HepG2 (cell line): ENCODE measurements at regions not wholly inside any gene's neighbourhood (a gene's known extent, or its start where the extent isn't known, plus 50 kb on each side); places are given as distances from the start of the nearest gene placed in this dataset.

ENCODE experiments used
- ATAC-seq: fragments of 200-7000 bp; cut with Tn5 transposase; 3 replicates; pipeline ENCODE4 v1.9.1; 2020; ENCODE audit warnings: mild to moderate bottlenecking, moderate library complexity
- BruUV-seq: library from RNA; stranded (reverse); fragments of 400-500 nt; replicated peaks from 2 replicates; lab custom pipeline; 2021; lab: Mats Ljungman, UMichigan
- CTCF ChIA-PET: fragments of 300-600 bp; formaldehyde crosslinking; extraction: SDS; loops from one replicate; lab custom pipeline; 2021; ENCODE audit warnings: low total read pairs, inconsistent platforms, low intra/inter-chr PET ratio; lab: Yijun Ruan, JAX
- POLR2A ChIA-PET: fragments of 350-600 bp; sonication (Branson Sonifier 250); formaldehyde crosslinking; loops from one replicate; lab custom pipeline; 2020; ENCODE audit warnings: antibody characterized with exemption, inconsistent platforms; lab: Yijun Ruan, JAX
- DNase-seq: peaks from one replicate; pipeline ENCODE4 v3.0.0-alpha.2; 2015; ENCODE audit warnings: low spot score
- FAIRE-seq: peaks from 3 replicates; lab custom pipeline; 2011; peaks lifted over from hg19 to GRCh38; lab: Jason Lieb, UNC
- H2AFZ ChIP-seq: one replicate; pipeline ENCODE4 v1.6.1; 2011; ENCODE audit warnings: low read length, inconsistent platforms
- H3K27ac ChIP-seq: fragments of 300-600 bp; 3 replicates; pipeline ENCODE4 v1.8.0; 2011; ENCODE audit warnings: mixed run types, mild to moderate bottlenecking, mixed read lengths, low read length, inconsistent platforms; ENCODE audit not compliant: insufficient read depth; ENCODE audit errors: extremely low read length
- H3K27me3 ChIP-seq, 2 experiments: fragments of 200-600 bp in 1 of 2; 2 replicates in 1 of 2; 3 replicates in 1 of 2; pipeline versions ENCODE4 v1.6.0 to v1.8.0; 2011; ENCODE audit warnings: low read length in 2 of 2, mild to moderate bottlenecking in 2 of 2, moderate library complexity in 2 of 2, inconsistent platforms in 1 of 2; ENCODE audit not compliant: insufficient read depth in 2 of 2, control insufficient read depth in 1 of 2
- H3K36me3 ChIP-seq, 2 experiments: fragments of 200-600 bp in 1 of 2; replicated peaks in 1 of 2; 2 replicates in 1 of 2; 3 replicates in 1 of 2; pipeline versions ENCODE4 v1.5.1 to v1.8.0; 2011; ENCODE audit warnings: low read length in 2 of 2, inconsistent platforms in 1 of 2; ENCODE audit not compliant: insufficient read depth in 2 of 2, control insufficient read depth in 1 of 2
- H3K4me1 ChIP-seq: 2 replicates; pipeline ENCODE4 v1.5.1; 2012; ENCODE audit warnings: low read length, inconsistent platforms; ENCODE audit not compliant: insufficient read depth
- H3K4me2 ChIP-seq: 2 replicates; pipeline ENCODE4 v1.6.0; 2011; ENCODE audit warnings: low read depth, low read length, inconsistent platforms
- H3K4me3 ChIP-seq, 3 experiments: fragments of 200-600 bp in 1 of 3; sonication (generic), shearing (Covaris generic) in 1 of 3; replicated peaks in 1 of 3; 2 replicates each; pipeline ENCODE4 v1.5.1; 2011 to 2016; ENCODE audit warnings: low read length in 3 of 3, inconsistent platforms in 2 of 3, low read depth in 2 of 3, mild to moderate bottlenecking in 2 of 3, control low read depth in 1 of 3, mixed read lengths in 1 of 3; ENCODE audit not compliant: insufficient read depth in 1 of 3
- H3K79me2 ChIP-seq: one replicate; pipeline ENCODE4 v1.6.1; 2011; ENCODE audit warnings: low read length, inconsistent platforms; ENCODE audit not compliant: insufficient read depth
- H3K9ac ChIP-seq: 2 replicates; pipeline ENCODE4 v1.6.0; 2011; ENCODE audit warnings: mild to moderate bottlenecking, low read depth, low read length, inconsistent platforms; ENCODE audit not compliant: insufficient read depth
- H3K9me3 ChIP-seq: 2 replicates; pipeline ENCODE4 v1.5.1; 2012; ENCODE audit warnings: mild to moderate bottlenecking, low read length
- H4K20me1 ChIP-seq: 2 replicates; pipeline ENCODE4 v1.6.0; 2011; ENCODE audit warnings: inconsistent platforms, mild to moderate bottlenecking, low read length, moderate library complexity; ENCODE audit not compliant: insufficient read depth
- ZNF12 ChIP-seq: sonication (generic); formaldehyde crosslinking; IDR thresholded peaks from 2 replicates; pipeline ENCODE4 v1.5.0; 2020; ENCODE audit warnings: missing genetic modification reagents
- WGBS: methylation state at CpG from one replicate; pipeline ENCODE4 v1.1.6; 2017; ENCODE audit warnings: low lambda C conversion rate; 5-methylcytosine and 5-hydroxymethylcytosine counted together
- in situ Hi-C: cut with HindIII; loops from 2 replicates; pipeline ENCODE4 v1.10.0; 2017; ENCODE audit warnings: low pct_unique_long_range_greater_than_20kb; ENCODE audit not compliant: extremely low pct_ligation_motif_present
- intact Hi-C: fragments of 100-400 bp; cut with micrococcal nuclease; formaldehyde crosslinking; loops from one replicate; pipeline ENCODE4 v1.10.0; 2022; ENCODE audit not compliant: unreplicated experiment
- TF ChIP-seq, protein P1 (sequence below): sonication (generic); formaldehyde crosslinking; IDR thresholded peaks from 2 replicates; pipeline ENCODE4 v1.4.0; 2020; ENCODE audit warnings: mild to moderate bottlenecking, missing genetic modification reagents
- TF ChIP-seq, protein P2 (sequence below): sonication (generic); formaldehyde crosslinking; IDR thresholded peaks from 2 replicates; pipeline ENCODE4 v1.9.0; 2021; ENCODE audit warnings: missing genetic modification reagents, borderline replicate concordance

DNA sequence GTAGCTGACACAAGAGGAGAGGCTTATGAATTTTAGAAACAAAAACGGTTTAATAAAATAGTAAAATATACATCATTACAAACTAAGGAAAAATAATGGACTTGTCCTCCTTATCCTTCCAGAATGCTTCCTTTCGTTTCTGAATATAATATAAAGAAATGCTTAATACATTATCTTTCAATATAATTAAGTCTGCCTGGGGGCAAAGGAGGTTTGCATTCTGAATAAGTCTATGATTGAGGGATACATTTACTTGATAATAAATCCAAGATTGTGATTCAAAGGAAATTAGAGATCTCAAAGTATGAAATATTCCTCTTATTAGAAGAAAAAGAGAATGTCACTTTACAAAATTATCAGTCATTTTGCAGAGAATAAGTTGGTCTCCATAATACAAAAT, 386.5 kb downstream of the SPATA31D1 start (continued):
- TF ChIP-seq, protein P1, sequence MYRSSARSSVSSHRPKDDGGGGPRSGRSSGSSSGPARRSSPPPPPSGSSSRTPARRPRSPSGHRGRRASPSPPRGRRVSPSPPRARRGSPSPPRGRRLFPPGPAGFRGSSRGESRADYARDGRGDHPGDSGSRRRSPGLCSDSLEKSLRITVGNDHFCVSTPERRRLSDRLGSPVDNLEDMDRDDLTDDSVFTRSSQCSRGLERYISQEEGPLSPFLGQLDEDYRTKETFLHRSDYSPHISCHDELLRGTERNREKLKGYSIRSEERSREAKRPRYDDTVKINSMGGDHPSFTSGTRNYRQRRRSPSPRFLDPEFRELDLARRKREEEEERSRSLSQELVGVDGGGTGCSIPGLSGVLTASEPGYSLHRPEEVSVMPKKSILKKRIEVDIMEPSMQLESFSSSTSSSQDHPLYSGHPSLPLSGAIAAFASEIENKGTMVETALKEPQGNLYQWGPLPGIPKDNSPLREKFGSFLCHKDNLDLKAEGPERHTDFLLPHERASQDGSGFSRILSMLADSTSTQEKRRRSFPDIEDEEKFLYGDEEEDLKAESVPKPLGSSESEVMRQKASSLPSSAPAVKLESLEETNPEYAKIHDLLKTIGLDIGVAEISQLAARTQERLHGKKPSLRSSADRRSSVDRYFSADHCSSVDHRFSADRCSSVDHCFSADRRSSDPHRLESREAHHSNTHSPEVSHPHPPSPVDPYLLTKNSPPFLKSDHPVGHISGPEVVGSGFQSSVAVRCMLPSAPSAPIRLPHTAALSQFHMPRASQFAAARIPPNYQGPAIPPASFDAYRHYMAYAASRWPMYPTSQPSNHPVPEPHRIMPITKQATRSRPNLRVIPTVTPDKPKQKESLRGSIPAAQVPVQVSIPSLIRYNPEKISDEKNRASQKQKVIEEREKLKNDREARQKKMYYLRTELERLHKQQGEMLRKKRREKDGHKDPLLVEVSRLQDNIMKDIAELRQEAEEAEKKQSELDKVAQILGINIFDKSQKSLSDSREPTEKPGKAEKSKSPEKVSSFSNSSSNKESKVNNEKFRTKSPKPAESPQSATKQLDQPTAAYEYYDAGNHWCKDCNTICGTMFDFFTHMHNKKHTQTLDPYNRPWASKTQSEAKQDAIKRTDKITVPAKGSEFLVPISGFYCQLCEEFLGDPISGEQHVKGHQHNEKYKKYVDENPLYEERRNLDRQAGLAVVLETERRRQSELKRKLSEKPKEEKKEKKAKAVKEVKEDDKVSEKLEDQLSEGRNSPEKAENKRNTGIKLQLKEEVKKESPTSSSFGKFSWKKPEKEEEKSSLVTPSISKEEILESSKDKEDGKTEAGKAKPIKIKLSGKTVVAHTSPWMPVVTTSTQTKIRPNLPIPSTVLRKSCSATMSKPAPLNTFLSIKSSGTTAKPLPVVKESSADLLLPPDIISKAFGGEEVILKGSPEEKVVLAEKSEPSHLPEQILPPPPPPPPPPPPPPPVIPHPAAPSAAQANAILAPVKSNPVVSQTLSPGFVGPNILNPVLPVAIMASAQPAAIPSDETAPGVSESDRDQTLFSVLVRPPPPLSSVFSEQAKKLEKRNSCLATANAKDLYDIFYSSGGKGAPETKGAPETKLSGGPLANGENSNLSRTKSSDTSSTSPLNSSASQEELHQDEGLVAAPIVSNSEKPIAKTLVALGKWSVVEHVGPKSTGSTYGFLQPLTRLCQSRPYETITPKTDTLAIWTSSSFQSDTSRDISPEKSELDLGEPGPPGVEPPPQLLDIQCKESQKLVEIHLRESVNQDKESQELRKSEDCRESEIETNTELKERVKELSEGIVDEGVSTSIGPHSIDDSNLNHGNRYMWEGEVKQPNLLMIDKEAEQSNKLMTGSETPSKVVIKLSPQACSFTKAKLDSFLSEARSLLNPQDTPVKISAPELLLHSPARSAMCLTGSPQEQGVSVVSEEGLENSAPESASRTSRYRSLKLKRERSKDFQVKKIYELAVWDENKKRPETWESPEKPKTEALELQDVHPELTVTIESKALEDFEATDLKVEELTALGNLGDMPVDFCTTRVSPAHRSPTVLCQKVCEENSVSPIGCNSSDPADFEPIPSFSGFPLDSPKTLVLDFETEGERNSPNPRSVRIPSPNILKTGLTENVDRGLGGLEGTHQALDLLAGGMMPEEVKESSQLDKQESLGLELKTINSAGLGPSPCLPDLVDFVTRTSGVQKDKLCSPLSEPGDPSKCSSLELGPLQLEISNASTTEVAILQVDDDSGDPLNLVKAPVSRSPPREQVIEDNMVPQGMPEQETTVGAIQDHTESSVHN (CRISPR knock-in tag), result no peak

DNA sequence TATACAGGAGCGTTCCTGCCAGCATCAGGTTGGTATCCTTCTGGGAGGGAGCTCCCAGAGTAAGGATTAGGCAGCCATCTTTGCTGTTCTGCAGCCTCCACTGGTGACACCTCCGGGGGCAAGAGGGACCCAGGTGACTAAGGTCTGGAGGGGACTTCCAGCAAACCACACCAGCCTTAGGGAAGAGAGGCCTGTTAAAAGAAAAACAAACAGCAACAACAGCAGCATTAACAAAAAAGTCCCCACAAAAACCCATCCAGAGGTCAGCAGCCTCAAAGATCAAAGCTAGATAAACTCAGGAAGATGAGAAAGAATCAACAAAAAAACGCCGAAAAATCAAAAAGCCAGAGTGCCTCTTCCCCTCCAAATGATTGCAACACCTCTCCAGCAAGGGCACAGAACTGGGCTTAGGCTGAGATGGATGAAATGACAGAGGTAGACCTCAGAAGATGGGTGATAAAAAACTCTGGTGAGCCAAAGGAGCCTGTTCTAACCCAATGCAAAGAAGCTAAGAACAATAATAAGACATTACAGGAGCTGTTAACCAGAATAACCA, 388.2 kb downstream of the SPATA31D1 start:
- H3K9me3 ChIP-seq, result no peaks in the 10 kb centered on the region
- ChIA-PET CTCF (no interaction called here), POLR2A (no interaction called here)
- H3K9ac ChIP-seq, result no peak overlapping the region
- no peaks in the 10 kb centered on the region for H3K36me3 ChIP-seq
- no peak overlapping the region for H2AFZ ChIP-seq
- BruUV-seq, result no TSS peak
- FAIRE-seq (no peak), ATAC-seq (no peak), DNase-seq (no peak)
- H3K79me2 ChIP-seq, result no peaks in the 10 kb centered on the region
- no peaks in the 10 kb centered on the region for H3K4me1 ChIP-seq
- H3K27ac ChIP-seq, result no peak overlapping the region
- 21% methylated on average over 4 of the region's 4 CpGs for WGBS
- no peak overlapping the region for H3K4me2 ChIP-seq
- in situ Hi-C loops, result no loop called here
- H3K27me3 ChIP-seq, result no peaks in the 10 kb centered on the region
- intact Hi-C loops, result no loop called here
- no peak overlapping the region for H3K4me3 ChIP-seq
- TF ChIP-seq, protein P2, sequence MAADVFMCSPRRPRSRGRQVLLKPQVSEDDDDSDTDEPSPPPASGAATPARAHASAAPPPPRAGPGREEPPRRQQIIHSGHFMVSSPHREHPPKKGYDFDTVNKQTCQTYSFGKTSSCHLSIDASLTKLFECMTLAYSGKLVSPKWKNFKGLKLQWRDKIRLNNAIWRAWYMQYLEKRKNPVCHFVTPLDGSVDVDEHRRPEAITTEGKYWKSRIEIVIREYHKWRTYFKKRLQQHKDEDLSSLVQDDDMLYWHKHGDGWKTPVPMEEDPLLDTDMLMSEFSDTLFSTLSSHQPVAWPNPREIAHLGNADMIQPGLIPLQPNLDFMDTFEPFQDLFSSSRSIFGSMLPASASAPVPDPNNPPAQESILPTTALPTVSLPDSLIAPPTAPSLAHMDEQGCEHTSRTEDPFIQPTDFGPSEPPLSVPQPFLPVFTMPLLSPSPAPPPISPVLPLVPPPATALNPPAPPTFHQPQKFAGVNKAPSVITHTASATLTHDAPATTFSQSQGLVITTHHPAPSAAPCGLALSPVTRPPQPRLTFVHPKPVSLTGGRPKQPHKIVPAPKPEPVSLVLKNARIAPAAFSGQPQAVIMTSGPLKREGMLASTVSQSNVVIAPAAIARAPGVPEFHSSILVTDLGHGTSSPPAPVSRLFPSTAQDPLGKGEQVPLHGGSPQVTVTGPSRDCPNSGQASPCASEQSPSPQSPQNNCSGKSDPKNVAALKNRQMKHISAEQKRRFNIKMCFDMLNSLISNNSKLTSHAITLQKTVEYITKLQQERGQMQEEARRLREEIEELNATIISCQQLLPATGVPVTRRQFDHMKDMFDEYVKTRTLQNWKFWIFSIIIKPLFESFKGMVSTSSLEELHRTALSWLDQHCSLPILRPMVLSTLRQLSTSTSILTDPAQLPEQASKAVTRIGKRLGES, result no peak
- peak; percentile 51; the same call in 1 of the 2 replicates for TF ChIP-seq ZNF12 (CRISPR knock-in tag)
- no peaks in the 10 kb centered on the region for H4K20me1 ChIP-seq
